ENCODE measurements at regions not wholly inside any gene's neighbourhood (a gene's known extent, or its start where the extent isn't known, plus 50 kb on each side); places are given as distances from the start of the nearest gene placed in this dataset.

GRCh38 chr10:14454629-14455028, 123.9 kb upstream of the FRMD4A start:
- CTCF ChIA-PET = no interaction called here

DNA sequence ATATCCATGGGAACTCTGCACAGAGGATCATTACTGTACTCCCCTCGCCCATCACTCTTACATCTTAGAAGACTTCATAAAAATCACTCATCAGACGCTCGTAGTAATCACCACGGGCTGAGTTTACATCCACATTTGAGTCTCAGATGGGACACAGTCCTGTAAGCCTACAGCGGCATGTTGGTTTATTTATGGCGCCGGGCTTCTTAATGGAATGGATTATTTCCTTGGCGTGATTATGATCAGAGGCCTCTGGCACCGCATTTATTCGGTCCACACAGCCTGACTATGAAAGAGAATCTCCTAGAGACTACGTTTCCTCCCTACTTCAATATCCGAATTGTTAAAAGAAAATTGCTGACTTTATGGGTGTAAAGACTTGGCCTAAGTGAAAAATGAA, 123.5 kb upstream of the FRMD4A start:
- Histone ChIP-seq H3K4me1 (ENCODE audit: insufficient read depth, low read length, poor library complexity, severe bottlenecking) (no peaks in the 10 kb centered on the region), H3K36me3 (ENCODE audit: insufficient read depth, low read length, poor library complexity, severe bottlenecking) (no peaks in the 10 kb centered on the region), H3K27ac (ENCODE audit: low read depth, low read length, poor library complexity, severe bottlenecking) (no peak overlapping the region), H3K4me3 (ENCODE audit: low read depth, low read length, poor library complexity, severe bottlenecking) (no peak overlapping the region), H3K9me3 (ENCODE audit: low read depth, low read length, poor library complexity, severe bottlenecking) (no peaks in the 10 kb centered on the region), H3K27me3 (replicated peaks; ENCODE audit: insufficient read depth, low read depth, low read length, poor library complexity) (no peaks in the 10 kb centered on the region)
- no peak for DNase-seq (ENCODE audit: low spot score)
- BruUV-seq (replicated peaks) = no TSS peak
- ChIA-PET POLR2A (ENCODE audit: low non-redundant PET) (no interaction called here), CTCF (no interaction called here)
- intact Hi-C loops (cut with micrococcal nuclease; ENCODE audit: unreplicated experiment) = no loop called here
- TF ChIP-seq CTCF (conservative IDR thresholded peaks at IDR 0.05; ENCODE audit: low read depth, low read length) (no peak), EZH2 (IDR thresholded peaks at IDR 0.05; ENCODE audit: borderline replicate concordance, low read depth, low read length, poor library complexity, severe bottlenecking) (no peak)

More at GRCh38 chr10:14454629-14455028, 123.9 kb upstream of the FRMD4A start:
- POLR2A ChIA-PET (ENCODE audit: low non-redundant PET) = no interaction called here
- H3K27me3 ChIP-seq (replicated peaks; ENCODE audit: insufficient read depth, low read depth, low read length, poor library complexity) = no peaks in the 10 kb centered on the region
- no peak overlapping the region for H3K4me3 ChIP-seq (ENCODE audit: low read depth, low read length, poor library complexity, severe bottlenecking)
- DNase-seq (ENCODE audit: low spot score) = no peak
- TF ChIP-seq CTCF (conservative IDR thresholded peaks at IDR 0.05; ENCODE audit: low read depth, low read length) (no peak), EZH2 (IDR thresholded peaks at IDR 0.05; ENCODE audit: borderline replicate concordance, low read depth, low read length, poor library complexity, severe bottlenecking) (no peak)
- BruUV-seq (replicated peaks) = no TSS peak
- H3K9me3 ChIP-seq (ENCODE audit: low read depth, low read length, poor library complexity, severe bottlenecking) = no peaks in the 10 kb centered on the region
- H3K27ac ChIP-seq (ENCODE audit: low read depth, low read length, poor library complexity, severe bottlenecking) = no peak overlapping the region
- no peaks in the 10 kb centered on the region for H3K4me1 ChIP-seq (ENCODE audit: insufficient read depth, low read length, poor library complexity, severe bottlenecking)
- no peaks in the 10 kb centered on the region for H3K36me3 ChIP-seq (ENCODE audit: insufficient read depth, low read length, poor library complexity, severe bottlenecking)
- intact Hi-C loops (cut with micrococcal nuclease; ENCODE audit: unreplicated experiment) = no loop called here

DNA sequence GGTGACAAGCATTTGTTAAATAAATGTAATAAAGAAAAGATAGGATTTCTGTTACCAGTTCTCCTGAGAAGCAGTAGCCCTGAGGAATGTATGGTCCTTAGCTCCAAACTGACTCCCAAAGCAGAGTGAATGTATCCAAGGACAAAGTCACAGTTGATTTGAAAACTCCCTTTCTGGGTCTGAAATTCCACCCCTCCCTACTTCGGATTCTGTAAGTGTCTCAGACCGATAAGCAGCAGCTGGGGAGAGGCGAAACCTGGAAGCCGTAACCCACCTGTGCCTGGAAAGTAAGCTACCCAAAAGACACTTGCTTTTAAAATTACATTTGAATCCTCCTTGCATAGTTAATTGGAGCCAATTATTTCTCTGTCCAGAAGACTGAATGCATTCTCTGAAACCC, 122.9 kb upstream of the FRMD4A start:
- ChIA-PET CTCF (no interaction called here), POLR2A (ENCODE audit: low non-redundant PET) (no interaction called here)
- no peak overlapping the region for H3K4me3 ChIP-seq (ENCODE audit: low read depth, low read length, poor library complexity, severe bottlenecking)
- H3K9me3 ChIP-seq (ENCODE audit: low read depth, low read length, poor library complexity, severe bottlenecking) = no peaks in the 10 kb centered on the region
- BruUV-seq (replicated peaks) = no TSS peak
- no peaks in the 10 kb centered on the region for H3K4me1 ChIP-seq (ENCODE audit: insufficient read depth, low read length, poor library complexity, severe bottlenecking)
- no peaks in the 10 kb centered on the region for H3K27me3 ChIP-seq (replicated peaks; ENCODE audit: insufficient read depth, low read depth, low read length, poor library complexity)
- no peak overlapping the region for H3K27ac ChIP-seq (ENCODE audit: low read depth, low read length, poor library complexity, severe bottlenecking)
- intact Hi-C loops (cut with micrococcal nuclease; ENCODE audit: unreplicated experiment) = no loop called here
- H3K36me3 ChIP-seq (ENCODE audit: insufficient read depth, low read length, poor library complexity, severe bottlenecking) = no peaks in the 10 kb centered on the region
- DNase-seq (ENCODE audit: low spot score) = no peak
- no peak for TF ChIP-seq CTCF (conservative IDR thresholded peaks at IDR 0.05; ENCODE audit: low read depth, low read length)
- TF ChIP-seq EZH2 (IDR thresholded peaks at IDR 0.05; ENCODE audit: borderline replicate concordance, low read depth, low read length, poor library complexity, severe bottlenecking) = no peak

Data from A673 (cell line).